Ishikawa (cell line): ENCODE measurements at regions not wholly inside any gene's neighbourhood (a gene's known extent, or its start where the extent isn't known, plus 50 kb on each side); places are given as distances from the start of the nearest gene placed in this dataset.

Source experiments
- CEBPB ChIP-seq: IDR thresholded peaks from 2 replicates; pipeline ENCODE4 v1.6.1; 2012
- CREB1 ChIP-seq: IDR thresholded peaks from 2 replicates; pipeline ENCODE4 v1.6.1; 2012; ENCODE audit warnings: low read depth
- EGR1 ChIP-seq: IDR thresholded peaks from 2 replicates; pipeline ENCODE4 v1.6.1; 2012
- EP300 ChIP-seq: IDR thresholded peaks from 2 replicates; pipeline ENCODE4 v1.6.1; 2012; ENCODE audit warnings: borderline replicate concordance
- FOXM1 ChIP-seq: IDR thresholded peaks from 2 replicates; pipeline ENCODE4 v1.6.1; 2012; ENCODE audit warnings: low read depth, borderline replicate concordance
- MAX ChIP-seq: IDR thresholded peaks from 2 replicates; pipeline ENCODE4 v1.6.1; 2012
- NFIC ChIP-seq: IDR thresholded peaks from 2 replicates; pipeline ENCODE4 v1.6.1; 2012
- RAD21 ChIP-seq: IDR thresholded peaks from 2 replicates; pipeline ENCODE4 v1.6.1; 2012; ENCODE audit warnings: low read depth
- REST ChIP-seq: IDR thresholded peaks from 2 replicates; pipeline ENCODE4 v1.6.1; 2012; ENCODE audit warnings: low read depth, mild to moderate bottlenecking
- TAF1 ChIP-seq: IDR thresholded peaks from 2 replicates; pipeline ENCODE4 v1.6.1; 2012; ENCODE audit warnings: low read depth, mild to moderate bottlenecking
- TCF12 ChIP-seq: IDR thresholded peaks from 2 replicates; pipeline ENCODE4 v1.6.1; 2012; ENCODE audit warnings: low read depth
- TEAD4 ChIP-seq: IDR thresholded peaks from 2 replicates; pipeline ENCODE4 v1.6.1; 2012
- USF1 ChIP-seq: IDR thresholded peaks from 2 replicates; pipeline ENCODE4 v1.6.1; 2012
- YY1 ChIP-seq: IDR thresholded peaks from 2 replicates; pipeline ENCODE4 v1.6.1; 2012; ENCODE audit warnings: low read depth
- ZBTB7A ChIP-seq: IDR thresholded peaks from 2 replicates; pipeline ENCODE4 v1.6.1; 2012; ENCODE audit warnings: low read depth

- TF ChIP-seq CREB1 (no peak), USF1 (no peak), MAX (no peak), TEAD4 (no peak), ZBTB7A (no peak), EP300 (no peak), NFIC (no peak)
These were observed 205.3 kb upstream of the JADE1 start for GRCh38 chr4:128604204-128604603.

- TF ChIP-seq MAX (no peak), USF1 (no peak), EGR1 (no peak), REST (no peak), CEBPB (no peak), EP300 (no peak), YY1 (no peak), NFIC (no peak), FOXM1 (no peak), TEAD4 (no peak), ZBTB7A (no peak)
These were observed 206.4 kb upstream of the JADE1 start for GRCh38 chr4:128603081-128603480.

- no peak for TF ChIP-seq REST
- no peak for TF ChIP-seq EP300
- no peak for TF ChIP-seq FOXM1
- TF ChIP-seq CEBPB: no peak
- TF ChIP-seq TAF1: no peak
- TF ChIP-seq NFIC: no peak
These were observed 207.4 kb upstream of the JADE1 start for GRCh38 chr4:128601991-128602695.

- TF ChIP-seq TEAD4 (peak; percentile 86), EGR1 (no peak), EP300 (peak; percentile 83), MAX (peak; percentile 67), NFIC (peak; percentile 92), ZBTB7A (0 out of 2 replicates have a peak, but pooled peaks have one; percentile 56), TCF12 (peak; percentile 87), RAD21 (peak; percentile 22), CREB1 (no peak), USF1 (0 out of 2 replicates have a peak, but pooled peaks have one; percentile 12), YY1 (peak; percentile 77), FOXM1 (no peak; the same call in 1 of the 2 replicates), TAF1 (peak; percentile 47; the same call in 1 of the 2 replicates), CEBPB (peak; percentile 90), REST (no peak)
These were observed 208.3 kb upstream of the JADE1 start for GRCh38 chr4:128600996-128601871.
